Activated CD8-positive, alpha-beta T cell treated with anti-CD3 and anti-CD28 coated beads for 36 hours (primary cell): ENCODE measurements at regions not wholly inside any gene's neighbourhood (a gene's known extent, or its start where the extent isn't known, plus 50 kb on each side); places are given as distances from the start of the nearest gene placed in this dataset.

Experiments
- ATAC-seq: fragments of 200-7000 bp; cut with Tn5 transposase; one replicate; pipeline ENCODE4 v1.10.0; 2021; ENCODE audit warnings: mild to moderate bottlenecking, moderate library complexity
- CTCF ChIA-PET: fragments of 350-600 bp; sonication (Branson Sonifier 250); formaldehyde crosslinking; loops from one replicate; lab custom pipeline; 2021; ENCODE audit warnings: antibody characterized with exemption; lab: Charles Lee
- POLR2A ChIA-PET: fragments of 350-600 bp; sonication (Branson Sonifier 250); formaldehyde crosslinking; loops from one replicate; lab custom pipeline; 2021; ENCODE audit warnings: antibody characterized with exemption; lab: Charles Lee
- DNase-seq: peaks from one replicate; pipeline ENCODE4 v3.0.0-alpha.2; 2020
- H3K27ac Mint-ChIP-seq: one replicate; pipeline ENCODE4 v1.8.0; 2021; ENCODE audit warnings: mild to moderate bottlenecking, mixed read lengths
- H3K27me3 Mint-ChIP-seq: one replicate; pipeline ENCODE4 v1.8.0; 2021; ENCODE audit warnings: mixed read lengths
- H3K36me3 Mint-ChIP-seq: one replicate; pipeline ENCODE4 v1.8.0; 2021; ENCODE audit warnings: low read depth, mixed read lengths
- H3K4me1 Mint-ChIP-seq: one replicate; pipeline ENCODE4 v1.8.0; 2021; ENCODE audit warnings: low read depth, mixed read lengths
- H3K4me3 Mint-ChIP-seq: one replicate; pipeline ENCODE4 v1.8.0; 2021; ENCODE audit warnings: mild to moderate bottlenecking, moderate library complexity, mixed read lengths
- H3K9me3 Mint-ChIP-seq: one replicate; pipeline ENCODE4 v1.8.0; 2021; ENCODE audit warnings: mixed read lengths
- intact Hi-C: fragments of 100-400 bp; cut with micrococcal nuclease; formaldehyde crosslinking; loops from one replicate; pipeline ENCODE4 v1.10.0; 2022
- TF ChIP-seq, protein P1 (sequence below): fragments of 200-600 bp; IDR thresholded peaks from one replicate; pipeline ENCODE4 v1.8.0; 2022; ENCODE audit warnings: antibody characterized with exemption, mild to moderate bottlenecking

GRCh38 chr1:182122256-182122912 lies 60.9 kb upstream of the ZNF648 start:
- POLR2A ChIA-PET = no interaction called here
- no peak overlapping the region for H3K27ac Mint-ChIP-seq
- intact Hi-C loops = loop anchor here (5.0 kb wide), 1 partner anchor 35 kb away; no protein-coding TSS in a partner anchor
- TF ChIP-seq, protein P1, sequence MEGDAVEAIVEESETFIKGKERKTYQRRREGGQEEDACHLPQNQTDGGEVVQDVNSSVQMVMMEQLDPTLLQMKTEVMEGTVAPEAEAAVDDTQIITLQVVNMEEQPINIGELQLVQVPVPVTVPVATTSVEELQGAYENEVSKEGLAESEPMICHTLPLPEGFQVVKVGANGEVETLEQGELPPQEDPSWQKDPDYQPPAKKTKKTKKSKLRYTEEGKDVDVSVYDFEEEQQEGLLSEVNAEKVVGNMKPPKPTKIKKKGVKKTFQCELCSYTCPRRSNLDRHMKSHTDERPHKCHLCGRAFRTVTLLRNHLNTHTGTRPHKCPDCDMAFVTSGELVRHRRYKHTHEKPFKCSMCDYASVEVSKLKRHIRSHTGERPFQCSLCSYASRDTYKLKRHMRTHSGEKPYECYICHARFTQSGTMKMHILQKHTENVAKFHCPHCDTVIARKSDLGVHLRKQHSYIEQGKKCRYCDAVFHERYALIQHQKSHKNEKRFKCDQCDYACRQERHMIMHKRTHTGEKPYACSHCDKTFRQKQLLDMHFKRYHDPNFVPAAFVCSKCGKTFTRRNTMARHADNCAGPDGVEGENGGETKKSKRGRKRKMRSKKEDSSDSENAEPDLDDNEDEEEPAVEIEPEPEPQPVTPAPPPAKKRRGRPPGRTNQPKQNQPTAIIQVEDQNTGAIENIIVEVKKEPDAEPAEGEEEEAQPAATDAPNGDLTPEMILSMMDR = no peak
- H3K36me3 Mint-ChIP-seq = no peaks in the 10 kb centered on the region
- no peaks in the 10 kb centered on the region for H3K4me1 Mint-ChIP-seq
- DNase-seq (no peak), ATAC-seq (no peak)
- H3K9me3 Mint-ChIP-seq = no peaks in the 10 kb centered on the region
- no peak overlapping the region for H3K4me3 Mint-ChIP-seq
- H3K27me3 Mint-ChIP-seq = no peaks in the 10 kb centered on the region
- CTCF ChIA-PET = interaction anchor here (1.4 to 1.5 kb wide), 2 partner anchors 20 to 42 kb away, joined by 4 to 5 read pairs; no protein-coding TSS in a partner anchor

DNA sequence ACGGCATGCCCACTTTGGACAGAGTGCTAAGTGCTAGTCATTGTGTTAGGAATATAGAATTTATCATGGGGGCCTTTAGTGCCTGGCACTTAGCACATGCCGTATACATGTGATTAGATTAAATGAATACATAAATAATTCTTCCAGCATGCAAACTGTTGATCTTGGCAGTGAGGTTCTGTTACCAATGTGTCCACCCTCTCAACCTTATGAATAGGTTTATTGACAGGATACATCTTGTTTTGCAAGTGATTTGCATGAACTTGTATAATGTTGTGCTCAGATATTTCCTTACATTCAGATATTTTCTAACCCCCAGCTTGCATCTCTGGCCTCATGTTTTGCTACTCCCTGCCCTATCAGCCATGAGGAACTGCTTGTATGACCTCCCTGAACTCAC lies 60.3 kb upstream of the ZNF648 start:
- DNase-seq = no peak
- intact Hi-C loops = loop anchor here (5.0 kb wide), 1 partner anchor 34 kb away; no protein-coding TSS in a partner anchor

GRCh38 chr1:182120411-182121258 lies 59.1 kb upstream of the ZNF648 start:
- TF ChIP-seq, protein P1 = no peak
- intact Hi-C loops = loop anchor here (5.0 kb wide), 1 partner anchor 33 kb away; no protein-coding TSS in a partner anchor
- POLR2A ChIA-PET = no interaction called here
- no peak for DNase-seq
- Mint-ChIP-seq H3K9me3 (no peaks in the 10 kb centered on the region), H3K36me3 (no peaks in the 10 kb centered on the region), H3K4me3 (no peak overlapping the region), H3K4me1 (no peaks in the 10 kb centered on the region), H3K27ac (no peak overlapping the region), H3K27me3 (no peaks in the 10 kb centered on the region)
- CTCF ChIA-PET = interaction anchor here (1.2 kb wide), 1 partner anchor 22 kb away, joined by 3 read pairs; no protein-coding TSS in a partner anchor
- no peak for ATAC-seq

More for the DNA sequence above, 60.3 kb upstream of the ZNF648 start:
- Mint-ChIP-seq H3K4me1 (no peaks in the 10 kb centered on the region), H3K27me3 (no peaks in the 10 kb centered on the region), H3K9me3 (no peaks in the 10 kb centered on the region), H3K4me3 (no peak overlapping the region), H3K36me3 (no peaks in the 10 kb centered on the region), H3K27ac (no peak overlapping the region)
- ATAC-seq = no peak
- TF ChIP-seq, protein P1 = no peak
- ChIA-PET POLR2A (no interaction called here), CTCF (interaction anchor here (1.4 to 1.5 kb wide), 2 partner anchors 21 to 41 kb away, joined by 4 to 5 read pairs; no protein-coding TSS in a partner anchor)

- ChIA-PET POLR2A (no interaction called here), CTCF (interaction anchor here (0.6 kb wide), 1 partner anchor 24 kb away, joined by 3 read pairs; no protein-coding TSS in a partner anchor)
- H3K4me3 Mint-ChIP-seq = no peak overlapping the region
- TF ChIP-seq, protein P1 = no peak
- no peaks in the 10 kb centered on the region for H3K9me3 Mint-ChIP-seq
- intact Hi-C loops = loop anchor here (5.0 kb wide), 1 partner anchor 32 kb away; no protein-coding TSS in a partner anchor
- no peaks in the 10 kb centered on the region for H3K4me1 Mint-ChIP-seq
- H3K27me3 Mint-ChIP-seq = peaks cover 2% of the 10 kb centered on the region
- ATAC-seq (no peak), DNase-seq (no peak)
- H3K36me3 Mint-ChIP-seq = no peaks in the 10 kb centered on the region
- H3K27ac Mint-ChIP-seq = no peak overlapping the region
Measured at GRCh38 chr1:182119631-182120030, 58.1 kb upstream of the ZNF648 start.
